Suprapubic skin (tissue), 3 donors: ENCODE measurements at regions not wholly inside any gene's neighbourhood (a gene's known extent, or its start where the extent isn't known, plus 50 kb on each side); places are given as distances from the start of the nearest gene placed in this dataset.

Source experiments
- CTCF ChIP-seq, 2 donors: fragments of 200-600 bp in 1 of 2; fragments of 450-650 bp in 1 of 2; sonication (generic) in 1 of 2; IDR thresholded peaks; one replicate each; pipeline ENCODE4 v1.5.1; 2016 to 2019; ENCODE audit warnings: antibody characterized with exemption in 2 of 2, mild to moderate bottlenecking in 1 of 2, moderate library complexity in 1 of 2
- POLR2AphosphoS5 ChIP-seq, 3 donors: sonication (generic); formaldehyde crosslinking; IDR thresholded peaks; one replicate each; pipeline ENCODE4 v1.6.1; 2017; ENCODE audit warnings: antibody characterized with exemption in 3 of 3

- TF ChIP-seq CTCF (IDR thresholded peaks at IDR 0.05) (no peak), POLR2AphosphoS5 (IDR thresholded peaks at IDR 0.05) (no peak)
Observed at GRCh38 chr7:16241017-16241416, 180.3 kb downstream of the CRPPA start.
